ENCODE measurements at regions not wholly inside any gene's neighbourhood (a gene's known extent, or its start where the extent isn't known, plus 50 kb on each side); places are given as distances from the start of the nearest gene placed in this dataset.

- Histone ChIP-seq H3K27me3 (ENCODE audit: control insufficient read depth, insufficient read depth, low read length) (no peaks in the 10 kb centered on the region), H3K9ac (ENCODE audit: low read depth, low read length) (no peak overlapping the region), H3K4me3 (ENCODE audit: low read depth, low read length) (no peak overlapping the region)
Observed at GRCh38 chr20:11752336-11752735, 165.4 kb upstream of the BTBD3 start.

GRCh38 chr20:11753155-11753554, 164.5 kb upstream of the BTBD3 start:
- H3K27me3 ChIP-seq (ENCODE audit: control insufficient read depth, insufficient read depth, low read length), result no peaks in the 10 kb centered on the region
- no peak overlapping the region for H3K27ac ChIP-seq (ENCODE audit: low read depth, low read length)
- no peak overlapping the region for H3K4me3 ChIP-seq (ENCODE audit: low read depth, low read length)
- H3K9ac ChIP-seq (ENCODE audit: low read depth, low read length), result no peak overlapping the region
- no peaks in the 10 kb centered on the region for H3K36me3 ChIP-seq (ENCODE audit: control insufficient read depth, insufficient read depth, low read length)
- peaks cover 4% of the 10 kb centered on the region; the same call in 1 of the 2 replicates for H3K4me1 ChIP-seq (ENCODE audit: control insufficient read depth, insufficient read depth, low read length)
- H3K9me3 ChIP-seq (ENCODE audit: control insufficient read depth, insufficient read depth, low read length), result no peaks in the 10 kb centered on the region

More at GRCh38 chr20:11752336-11752735, 165.4 kb upstream of the BTBD3 start:
- no peaks in the 10 kb centered on the region for H3K9me3 ChIP-seq (ENCODE audit: control insufficient read depth, insufficient read depth, low read length)
- peaks cover 4% of the 10 kb centered on the region; the same call in 1 of the 2 replicates for H3K4me1 ChIP-seq (ENCODE audit: control insufficient read depth, insufficient read depth, low read length)
- no peaks in the 10 kb centered on the region for H3K36me3 ChIP-seq (ENCODE audit: control insufficient read depth, insufficient read depth, low read length)
- H3K27ac ChIP-seq (ENCODE audit: low read depth, low read length), result no peak overlapping the region

- H3K9me3 ChIP-seq (ENCODE audit: control insufficient read depth, insufficient read depth, low read length), result no peaks in the 10 kb centered on the region
- no peaks in the 10 kb centered on the region for H3K27me3 ChIP-seq (ENCODE audit: control insufficient read depth, insufficient read depth, low read length)
- H3K9ac ChIP-seq (ENCODE audit: low read depth, low read length), result no peak overlapping the region
- no peak overlapping the region for H3K4me3 ChIP-seq (ENCODE audit: low read depth, low read length)
- H3K27ac ChIP-seq (ENCODE audit: low read depth, low read length), result no peak overlapping the region
- no peaks in the 10 kb centered on the region for H3K36me3 ChIP-seq (ENCODE audit: control insufficient read depth, insufficient read depth, low read length)
- peaks cover 4% of the 10 kb centered on the region; the same call in 1 of the 2 replicates for H3K4me1 ChIP-seq (ENCODE audit: control insufficient read depth, insufficient read depth, low read length)
Observed at GRCh38 chr20:11754451-11754850, 163.2 kb upstream of the BTBD3 start.

- H3K9ac ChIP-seq (ENCODE audit: low read depth, low read length), result no peak overlapping the region
- no peak overlapping the region for H3K4me3 ChIP-seq (ENCODE audit: low read depth, low read length)
- H3K4me1 ChIP-seq (ENCODE audit: control insufficient read depth, insufficient read depth, low read length), result peaks cover 4% of the 10 kb centered on the region; the same call in 1 of the 2 replicates
- no peaks in the 10 kb centered on the region for H3K36me3 ChIP-seq (ENCODE audit: control insufficient read depth, insufficient read depth, low read length)
- H3K9me3 ChIP-seq (ENCODE audit: control insufficient read depth, insufficient read depth, low read length), result no peaks in the 10 kb centered on the region
- H3K27ac ChIP-seq (ENCODE audit: low read depth, low read length), result no peak overlapping the region
- no peaks in the 10 kb centered on the region for H3K27me3 ChIP-seq (ENCODE audit: control insufficient read depth, insufficient read depth, low read length)
Observed at GRCh38 chr20:11755071-11755841, 162.4 kb upstream of the BTBD3 start.

- Histone ChIP-seq H3K36me3 (ENCODE audit: control insufficient read depth, insufficient read depth, low read length) (no peaks in the 10 kb centered on the region), H3K27me3 (ENCODE audit: control insufficient read depth, insufficient read depth, low read length) (no peaks in the 10 kb centered on the region), H3K4me3 (ENCODE audit: low read depth, low read length) (no peak overlapping the region), H3K9me3 (ENCODE audit: control insufficient read depth, insufficient read depth, low read length) (no peaks in the 10 kb centered on the region), H3K27ac (ENCODE audit: low read depth, low read length) (no peak overlapping the region), H3K4me1 (ENCODE audit: control insufficient read depth, insufficient read depth, low read length) (peaks cover 7% of the 10 kb centered on the region), H3K9ac (ENCODE audit: low read depth, low read length) (no peak overlapping the region)
Observed at GRCh38 chr20:11761497-11761896, 156.2 kb upstream of the BTBD3 start.

GRCh38 chr20:11766961-11767360, 150.7 kb upstream of the BTBD3 start:
- Histone ChIP-seq H3K9ac (ENCODE audit: low read depth, low read length) (no peak overlapping the region), H3K9me3 (ENCODE audit: control insufficient read depth, insufficient read depth, low read length) (no peaks in the 10 kb centered on the region), H3K27me3 (ENCODE audit: control insufficient read depth, insufficient read depth, low read length) (no peaks in the 10 kb centered on the region), H3K4me3 (ENCODE audit: low read depth, low read length) (peak overlapping the region; percentile 3; the same call in 1 of the 2 replicates), H3K27ac (ENCODE audit: low read depth, low read length) (peak overlapping the region; percentile 57), H3K36me3 (ENCODE audit: control insufficient read depth, insufficient read depth, low read length) (no peaks in the 10 kb centered on the region), H3K4me1 (ENCODE audit: control insufficient read depth, insufficient read depth, low read length) (peaks cover 29% of the 10 kb centered on the region)

- Histone ChIP-seq H3K27me3 (ENCODE audit: control insufficient read depth, insufficient read depth, low read length) (no peaks in the 10 kb centered on the region), H3K27ac (ENCODE audit: low read depth, low read length) (no peak overlapping the region), H3K4me3 (ENCODE audit: low read depth, low read length) (no peak overlapping the region), H3K9me3 (ENCODE audit: control insufficient read depth, insufficient read depth, low read length) (no peaks in the 10 kb centered on the region), H3K9ac (ENCODE audit: low read depth, low read length) (no peak overlapping the region), H3K36me3 (ENCODE audit: control insufficient read depth, insufficient read depth, low read length) (no peaks in the 10 kb centered on the region), H3K4me1 (ENCODE audit: control insufficient read depth, insufficient read depth, low read length) (peaks cover 26% of the 10 kb centered on the region)
Observed at GRCh38 chr20:11769825-11770224, 147.9 kb upstream of the BTBD3 start.

- Histone ChIP-seq H3K4me3 (ENCODE audit: low read depth, low read length) (no peak overlapping the region), H3K27ac (ENCODE audit: low read depth, low read length) (no peak overlapping the region), H3K27me3 (ENCODE audit: control insufficient read depth, insufficient read depth, low read length) (no peaks in the 10 kb centered on the region), H3K9me3 (ENCODE audit: control insufficient read depth, insufficient read depth, low read length) (no peaks in the 10 kb centered on the region), H3K4me1 (ENCODE audit: control insufficient read depth, insufficient read depth, low read length) (peaks cover 18% of the 10 kb centered on the region), H3K9ac (ENCODE audit: low read depth, low read length) (no peak overlapping the region), H3K36me3 (ENCODE audit: control insufficient read depth, insufficient read depth, low read length) (no peaks in the 10 kb centered on the region)
Observed at GRCh38 chr20:11772226-11772730, 145.4 kb upstream of the BTBD3 start.

- Histone ChIP-seq H3K27ac (ENCODE audit: low read depth, low read length) (no peak overlapping the region), H3K4me1 (ENCODE audit: control insufficient read depth, insufficient read depth, low read length) (peaks cover 21% of the 10 kb centered on the region), H3K36me3 (ENCODE audit: control insufficient read depth, insufficient read depth, low read length) (no peaks in the 10 kb centered on the region), H3K9ac (ENCODE audit: low read depth, low read length) (no peak overlapping the region), H3K9me3 (ENCODE audit: control insufficient read depth, insufficient read depth, low read length) (no peaks in the 10 kb centered on the region), H3K4me3 (ENCODE audit: low read depth, low read length) (no peak overlapping the region), H3K27me3 (ENCODE audit: control insufficient read depth, insufficient read depth, low read length) (no peaks in the 10 kb centered on the region)
Observed at GRCh38 chr20:11776687-11777086, 141.0 kb upstream of the BTBD3 start.

- Histone ChIP-seq H3K9ac (ENCODE audit: low read depth, low read length) (peak overlapping the region; percentile 34; the same call in 1 of the 2 replicates), H3K9me3 (ENCODE audit: control insufficient read depth, insufficient read depth, low read length) (no peaks in the 10 kb centered on the region), H3K27me3 (ENCODE audit: control insufficient read depth, insufficient read depth, low read length) (no peaks in the 10 kb centered on the region), H3K36me3 (ENCODE audit: control insufficient read depth, insufficient read depth, low read length) (no peaks in the 10 kb centered on the region), H3K27ac (ENCODE audit: low read depth, low read length) (no peak overlapping the region), H3K4me1 (ENCODE audit: control insufficient read depth, insufficient read depth, low read length) (peaks cover 29% of the 10 kb centered on the region), H3K4me3 (ENCODE audit: low read depth, low read length) (peak overlapping the region; percentile 32; the same call in 1 of the 2 replicates)
Observed at GRCh38 chr20:11777387-11778205, 140.1 kb upstream of the BTBD3 start.

GRCh38 chr20:11778206-11778570, 139.5 kb upstream of the BTBD3 start:
- Histone ChIP-seq H3K27ac (ENCODE audit: low read depth, low read length) (no peak overlapping the region), H3K36me3 (ENCODE audit: control insufficient read depth, insufficient read depth, low read length) (no peaks in the 10 kb centered on the region), H3K27me3 (ENCODE audit: control insufficient read depth, insufficient read depth, low read length) (no peaks in the 10 kb centered on the region), H3K4me3 (ENCODE audit: low read depth, low read length) (peak overlapping the region; percentile 32; the same call in 1 of the 2 replicates), H3K9ac (ENCODE audit: low read depth, low read length) (no peak overlapping the region), H3K4me1 (ENCODE audit: control insufficient read depth, insufficient read depth, low read length) (peaks cover 35% of the 10 kb centered on the region), H3K9me3 (ENCODE audit: control insufficient read depth, insufficient read depth, low read length) (no peaks in the 10 kb centered on the region)

Data from HUES48 (cell line).